GM12878 (cell line): ENCODE measurements at regions not wholly inside any gene's neighbourhood (a gene's known extent, or its start where the extent isn't known, plus 50 kb on each side); places are given as distances from the start of the nearest gene placed in this dataset.

Experiments
- ATAC-seq: fragments of 200-7000 bp; cut with Tn5 transposase; 3 replicates; pipeline ENCODE4 v1.9.1; 2020; ENCODE audit warnings: mild to moderate bottlenecking, moderate library complexity
- BruUV-seq: library from RNA; stranded (reverse); fragments of 400-500 nt; replicated peaks from 2 replicates; lab custom pipeline; 2021; lab: Mats Ljungman, UMichigan
- CTCF ChIA-PET: fragments of 300-600 bp; sonication (Branson Sonifier 250); formaldehyde crosslinking; extraction: SDS; loops from one replicate; lab custom pipeline; 2021; ENCODE audit warnings: inconsistent platforms; lab: Yijun Ruan, JAX
- POLR2A ChIA-PET: fragments of 350-600 bp; formaldehyde crosslinking; extraction: SDS; loops from one replicate; lab custom pipeline; 2021; ENCODE audit warnings: inconsistent platforms; lab: Charles Lee
- RAD21 ChIA-PET: fragments of 300-600 bp; sonication (Branson Sonifier 250); formaldehyde crosslinking; loops from one replicate; lab custom pipeline; 2023; ENCODE audit warnings: antibody characterized with exemption; ENCODE audit not compliant: unreplicated experiment; lab: Charles Lee
- SMC1A ChIA-PET: fragments of 300-600 bp; sonication (Branson Sonifier 250); formaldehyde crosslinking; loops from one replicate; lab custom pipeline; 2023; ENCODE audit not compliant: unreplicated experiment, uncharacterized antibody; lab: Charles Lee
- DNase-seq: peaks from one replicate; pipeline ENCODE4 v3.0.0-alpha.2; 2011; ENCODE audit warnings: low read depth, low spot score
- FAIRE-seq: peaks from 3 replicates; lab custom pipeline; 2011; peaks lifted over from hg19 to GRCh38; lab: Jason Lieb, UNC
- H2AFZ ChIP-seq: 2 replicates; pipeline ENCODE4 v1.6.0; 2011; ENCODE audit warnings: low read depth, low read length, control low read depth; ENCODE audit not compliant: control insufficient read depth
- H3K27ac ChIP-seq: 2 replicates; pipeline ENCODE4 v1.5.1; 2011; ENCODE audit warnings: control low read depth; ENCODE audit not compliant: control insufficient read depth, insufficient read depth
- H3K27me3 ChIP-seq, 2 experiments: replicated peaks in 1 of 2; 2 replicates each; pipeline versions ENCODE4 v1.6.0 to v1.6.1; 2011; ENCODE audit warnings: low read length in 1 of 2; ENCODE audit not compliant: control insufficient read depth in 2 of 2, insufficient read depth in 2 of 2
- H3K36me3 ChIP-seq, 2 experiments: 2 replicates each; pipeline ENCODE4 v1.5.1; 2011; ENCODE audit warnings: low read length in 1 of 2; ENCODE audit not compliant: control insufficient read depth in 2 of 2, insufficient read depth in 2 of 2
- H3K4me1 ChIP-seq: 2 replicates; pipeline ENCODE4 v1.6.1; 2011; ENCODE audit warnings: mild to moderate bottlenecking, low read length, moderate library complexity, mixed read lengths; ENCODE audit not compliant: control insufficient read depth, insufficient read depth
- H3K4me2 ChIP-seq: 2 replicates; pipeline ENCODE4 v1.6.0; 2011; ENCODE audit warnings: control low read depth; ENCODE audit not compliant: control insufficient read depth, insufficient read depth
- H3K4me3 ChIP-seq: fragments of 200-600 bp; sonication (generic); 2 replicates; pipeline ENCODE4 v1.5.1; 2016
- H3K79me2 ChIP-seq: 2 replicates; pipeline ENCODE4 v1.6.0; 2011; ENCODE audit warnings: low read length; ENCODE audit not compliant: control insufficient read depth, insufficient read depth
- H3K9ac ChIP-seq: 2 replicates; pipeline ENCODE4 v1.8.0; 2011; ENCODE audit warnings: low read length, control low read depth, mixed read lengths; ENCODE audit not compliant: control insufficient read depth, insufficient read depth
- H3K9me3 ChIP-seq: replicated peaks from 3 replicates; pipeline ENCODE4 v1.5.1; 2011; ENCODE audit warnings: mild to moderate bottlenecking, low read length; ENCODE audit not compliant: control insufficient read depth, insufficient read depth
- H4K20me1 ChIP-seq: 2 replicates; pipeline ENCODE4 v1.6.0; 2011; ENCODE audit not compliant: control insufficient read depth, insufficient read depth
- BCL11A ChIP-seq: IDR thresholded peaks from 2 replicates; pipeline ENCODE4 v1.6.1; 2011; ENCODE audit warnings: low read depth, low read length
- EGR1 ChIP-seq, 2 experiments: IDR thresholded peaks; 1 replicate in 1 of 2; 2 replicates in 1 of 2; pipeline ENCODE4 v1.6.1; 2011 to 2012; ENCODE audit warnings: low read depth in 2 of 2, low read length in 2 of 2, borderline replicate concordance in 1 of 2, mild to moderate bottlenecking in 1 of 2, moderate library complexity in 1 of 2
- ESRRA ChIP-seq: IDR thresholded peaks from 2 replicates; pipeline ENCODE4 v1.6.1; 2012; ENCODE audit warnings: mild to moderate bottlenecking, low read length, improper control_type of control experiment
- JUND ChIP-seq: IDR thresholded peaks from 2 replicates; pipeline ENCODE4 v1.6.1; 2012; ENCODE audit warnings: low read depth, mild to moderate bottlenecking, low read length, improper control_type of control experiment, moderate library complexity
- NFYA ChIP-seq: IDR thresholded peaks from 2 replicates; pipeline ENCODE4 v1.6.1; 2011; ENCODE audit warnings: low read depth, mild to moderate bottlenecking, low read length, improper control_type of control experiment, borderline replicate concordance
- NR2F1 ChIP-seq: fragments of 450-650 bp; conservative IDR thresholded peaks from 2 replicates; pipeline ENCODE4 v1.6.1; 2017; ENCODE audit warnings: mild to moderate bottlenecking
- PAX5 ChIP-seq: IDR thresholded peaks from 2 replicates; pipeline ENCODE4 v1.6.1; 2011; ENCODE audit warnings: low read depth, low read length, borderline replicate concordance
- POU2F2 ChIP-seq: IDR thresholded peaks from 3 replicates; pipeline ENCODE4 v1.6.1; 2011; ENCODE audit warnings: low read depth, mild to moderate bottlenecking, low read length, borderline replicate concordance
- WGBS: methylation state at CpG from one replicate; pipeline ENCODE4 v1.1.6; 2016; ENCODE audit warnings: low lambda C conversion rate; ENCODE audit not compliant: insufficient replicate concordance, insufficient coverage; ENCODE audit errors: missing lambda C conversion rate; 5-methylcytosine and 5-hydroxymethylcytosine counted together
- in situ Hi-C: fragments of 300-500 bp; cut with MboI; formaldehyde crosslinking; loops from 9 replicates; pipeline ENCODE4 v1.14.3; 2018; ENCODE audit warnings: mixed read lengths
- intact Hi-C: fragments of 100-400 bp; cut with micrococcal nuclease; formaldehyde crosslinking; loops from one replicate; pipeline ENCODE4 v1.14.2; 2022; ENCODE audit not compliant: unreplicated experiment
- TF ChIP-seq, protein P1 (sequence below): fragments of 450-650 bp; IDR thresholded peaks from 2 replicates; pipeline ENCODE4 v1.6.1; 2017; ENCODE audit warnings: mild to moderate bottlenecking, moderate library complexity
- TF ChIP-seq, protein P2 (sequence below): IDR thresholded peaks from 2 replicates; pipeline ENCODE4 v1.6.1; 2012; ENCODE audit warnings: low read depth, low read length, improper control_type of control experiment

GRCh38 chr14:104394409-104394851 lies 185.1 kb upstream of the C14orf180 start (continued):
- TF ChIP-seq, protein P1, sequence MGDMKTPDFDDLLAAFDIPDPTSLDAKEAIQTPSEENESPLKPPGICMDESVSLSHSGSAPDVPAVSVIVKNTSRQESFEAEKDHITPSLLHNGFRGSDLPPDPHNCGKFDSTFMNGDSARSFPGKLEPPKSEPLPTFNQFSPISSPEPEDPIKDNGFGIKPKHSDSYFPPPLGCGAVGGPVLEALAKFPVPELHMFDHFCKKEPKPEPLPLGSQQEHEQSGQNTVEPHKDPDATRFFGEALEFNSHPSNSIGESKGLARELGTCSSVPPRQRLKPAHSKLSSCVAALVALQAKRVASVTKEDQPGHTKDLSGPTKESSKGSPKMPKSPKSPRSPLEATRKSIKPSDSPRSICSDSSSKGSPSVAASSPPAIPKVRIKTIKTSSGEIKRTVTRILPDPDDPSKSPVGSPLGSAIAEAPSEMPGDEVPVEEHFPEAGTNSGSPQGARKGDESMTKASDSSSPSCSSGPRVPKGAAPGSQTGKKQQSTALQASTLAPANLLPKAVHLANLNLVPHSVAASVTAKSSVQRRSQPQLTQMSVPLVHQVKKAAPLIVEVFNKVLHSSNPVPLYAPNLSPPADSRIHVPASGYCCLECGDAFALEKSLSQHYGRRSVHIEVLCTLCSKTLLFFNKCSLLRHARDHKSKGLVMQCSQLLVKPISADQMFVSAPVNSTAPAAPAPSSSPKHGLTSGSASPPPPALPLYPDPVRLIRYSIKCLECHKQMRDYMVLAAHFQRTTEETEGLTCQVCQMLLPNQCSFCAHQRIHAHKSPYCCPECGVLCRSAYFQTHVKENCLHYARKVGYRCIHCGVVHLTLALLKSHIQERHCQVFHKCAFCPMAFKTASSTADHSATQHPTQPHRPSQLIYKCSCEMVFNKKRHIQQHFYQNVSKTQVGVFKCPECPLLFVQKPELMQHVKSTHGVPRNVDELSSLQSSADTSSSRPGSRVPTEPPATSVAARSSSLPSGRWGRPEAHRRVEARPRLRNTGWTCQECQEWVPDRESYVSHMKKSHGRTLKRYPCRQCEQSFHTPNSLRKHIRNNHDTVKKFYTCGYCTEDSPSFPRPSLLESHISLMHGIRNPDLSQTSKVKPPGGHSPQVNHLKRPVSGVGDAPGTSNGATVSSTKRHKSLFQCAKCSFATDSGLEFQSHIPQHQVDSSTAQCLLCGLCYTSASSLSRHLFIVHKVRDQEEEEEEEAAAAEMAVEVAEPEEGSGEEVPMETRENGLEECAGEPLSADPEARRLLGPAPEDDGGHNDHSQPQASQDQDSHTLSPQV = no peak
- TF ChIP-seq, protein P2, sequence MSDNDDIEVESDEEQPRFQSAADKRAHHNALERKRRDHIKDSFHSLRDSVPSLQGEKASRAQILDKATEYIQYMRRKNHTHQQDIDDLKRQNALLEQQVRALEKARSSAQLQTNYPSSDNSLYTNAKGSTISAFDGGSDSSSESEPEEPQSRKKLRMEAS = no peak
- TF ChIP-seq NR2F1 = no peak

- ChIA-PET RAD21 (no interaction called here), CTCF (no interaction called here), SMC1A (interaction anchor here (1.0 kb wide), 1 partner anchor 25 kb away, joined by 3 read pairs; no protein-coding TSS in a partner anchor), POLR2A (no interaction called here)
- H3K36me3 ChIP-seq = no peaks in the 10 kb centered on the region
- no peak overlapping the region for H3K9ac ChIP-seq
- in situ Hi-C loops (no loop called here), intact Hi-C loops (no loop called here)
- H3K9me3 ChIP-seq = no peaks in the 10 kb centered on the region; the same call in 2 of the 3 replicates
- no peak for TF ChIP-seq JUND
- no peak for TF ChIP-seq NFYA
- no peak for TF ChIP-seq POU2F2
- no peak for TF ChIP-seq BCL11A
- no peak for TF ChIP-seq EGR1 (IDR thresholded peaks at IDR 0.05; ENCODE audit: borderline replicate concordance in 1 of 2, low read depth in 2 of 2, low read length in 2 of 2)
- no peak for TF ChIP-seq PAX5
- TF ChIP-seq ESRRA = no peak
- H3K27ac ChIP-seq = no peak overlapping the region
- peak overlapping the region; percentile 28 for H2AFZ ChIP-seq
- ATAC-seq (no peak), FAIRE-seq (peak; percentile 56), DNase-seq (no peak)
- WGBS = 41% methylated on average over 6 of the region's 6 CpGs
- H3K79me2 ChIP-seq = no peaks in the 10 kb centered on the region
- no peak overlapping the region for H3K4me3 ChIP-seq
- H3K27me3 ChIP-seq = no peaks in the 10 kb centered on the region; a peak in 1 of 4 replicates
- peaks cover 16% of the 10 kb centered on the region for H3K4me1 ChIP-seq
- no TSS peak for BruUV-seq
- no peaks in the 10 kb centered on the region for H4K20me1 ChIP-seq
- H3K4me2 ChIP-seq = peak overlapping the region; percentile 13; the same call in 1 of the 2 replicates
These were observed 184.3 kb upstream of the C14orf180 start for GRCh38 chr14:104395276-104395675.
